HG02884 (cell line): ENCODE measurements at regions not wholly inside any gene's neighbourhood (a gene's known extent, or its start where the extent isn't known, plus 50 kb on each side); places are given as distances from the start of the nearest gene placed in this dataset.
"Not testable (repeated sequence)": the region's sequence is repeated elsewhere in the genome, so short reads cannot be mapped to it uniquely, and the experiment has no call there.

Source experiments
- ATAC-seq: cut with Tn5 transposase; IDR thresholded peaks from one replicate; pipeline ENCODE4 v1.9.1; 2021; ENCODE audit warnings: mild to moderate bottlenecking, moderate library complexity; ENCODE audit not compliant: unreplicated experiment

DNA sequence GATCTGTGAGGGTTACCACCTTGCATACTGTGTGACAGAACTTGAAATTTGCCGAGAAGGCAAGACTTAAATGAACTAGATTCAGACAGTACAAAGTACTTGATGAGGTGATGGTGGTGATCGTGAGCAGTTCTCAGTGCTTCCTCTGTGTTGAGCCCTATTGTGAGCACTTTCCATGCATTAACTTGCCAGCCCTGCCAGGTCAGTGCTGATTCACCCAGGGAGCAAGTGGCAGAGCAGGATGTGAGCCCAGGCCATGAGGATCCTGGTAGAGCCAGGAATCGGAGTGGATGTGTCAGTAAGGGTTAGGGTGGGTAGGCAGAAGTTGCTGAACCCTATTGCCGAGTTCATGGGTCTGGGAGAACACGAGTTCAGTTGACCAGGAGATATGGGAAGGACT lies 4545.7 kb upstream of the TPTE start:
- not testable (repeated sequence) for ATAC-seq

DNA sequence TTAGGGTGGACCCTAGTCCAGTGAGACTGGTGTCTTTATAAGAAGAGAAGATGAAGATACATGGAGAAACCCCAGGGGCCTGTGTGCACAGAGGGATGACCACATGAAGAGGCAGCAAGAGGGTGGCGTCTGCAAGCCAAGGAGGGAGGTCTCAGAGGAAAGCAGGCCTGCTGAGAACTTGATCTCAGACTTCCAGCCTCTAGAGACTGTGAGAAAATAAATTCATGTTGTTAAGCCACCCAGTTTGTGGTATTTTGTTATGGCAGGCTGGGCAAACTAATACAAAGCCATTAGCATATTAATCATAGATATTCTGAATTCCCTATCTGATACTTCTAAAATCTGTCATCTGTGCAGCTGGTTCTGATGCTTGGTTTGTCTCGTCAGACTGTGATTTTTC lies 4523.8 kb upstream of the TPTE start:
- ATAC-seq = not testable (repeated sequence)

DNA sequence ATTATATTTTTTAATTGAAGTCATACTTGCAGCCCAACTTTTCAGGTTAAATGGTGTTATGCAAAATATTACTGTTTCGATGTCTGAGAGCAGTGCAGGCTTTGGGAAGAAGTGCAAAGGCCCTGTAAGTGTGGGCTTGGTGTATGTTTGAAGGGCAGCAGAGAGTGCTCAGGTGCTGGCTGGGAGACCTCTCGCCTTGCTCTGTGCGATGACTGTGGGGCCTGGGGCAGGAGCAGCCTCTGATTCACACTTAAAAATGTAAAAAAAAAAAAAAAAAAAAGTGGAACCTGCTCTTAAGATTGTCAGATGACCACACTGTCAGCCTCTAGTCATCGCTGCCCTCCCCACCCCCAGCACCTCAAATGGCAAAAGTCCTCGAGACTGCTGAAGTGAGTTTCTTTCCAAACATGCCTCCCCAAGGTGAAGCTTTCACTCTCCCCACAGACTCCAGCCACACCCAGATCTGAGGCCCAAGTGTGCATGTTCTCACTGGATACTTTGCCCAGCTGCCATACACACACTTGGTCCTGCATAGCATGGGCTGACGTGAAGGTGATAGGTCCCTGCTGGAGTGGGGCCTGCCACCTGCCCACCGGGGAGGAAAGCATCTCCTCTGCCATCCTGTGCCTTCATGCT lies 4505.8 kb upstream of the TPTE start:
- not testable (repeated sequence) for ATAC-seq

DNA sequence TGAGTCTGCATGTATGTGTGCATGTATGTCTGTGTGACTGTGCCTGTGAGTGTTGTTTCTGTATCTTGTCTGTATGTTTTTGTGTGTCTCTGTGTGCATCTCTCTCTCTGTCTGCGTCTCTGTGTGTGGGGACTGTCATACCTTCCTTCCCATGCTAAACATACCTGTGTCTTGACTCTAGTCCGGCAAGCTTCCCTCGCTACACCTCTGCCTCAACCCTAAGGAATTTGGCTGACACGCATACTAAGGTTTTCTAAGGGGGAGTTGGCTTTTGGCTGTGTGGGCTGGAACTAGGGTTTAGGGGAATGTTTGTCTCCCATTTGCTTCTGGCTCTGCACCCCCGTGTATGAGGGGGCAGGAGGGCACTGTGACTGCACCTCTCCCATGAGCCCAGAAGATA lies 4500.9 kb upstream of the TPTE start:
- ATAC-seq = not testable (repeated sequence)

DNA sequence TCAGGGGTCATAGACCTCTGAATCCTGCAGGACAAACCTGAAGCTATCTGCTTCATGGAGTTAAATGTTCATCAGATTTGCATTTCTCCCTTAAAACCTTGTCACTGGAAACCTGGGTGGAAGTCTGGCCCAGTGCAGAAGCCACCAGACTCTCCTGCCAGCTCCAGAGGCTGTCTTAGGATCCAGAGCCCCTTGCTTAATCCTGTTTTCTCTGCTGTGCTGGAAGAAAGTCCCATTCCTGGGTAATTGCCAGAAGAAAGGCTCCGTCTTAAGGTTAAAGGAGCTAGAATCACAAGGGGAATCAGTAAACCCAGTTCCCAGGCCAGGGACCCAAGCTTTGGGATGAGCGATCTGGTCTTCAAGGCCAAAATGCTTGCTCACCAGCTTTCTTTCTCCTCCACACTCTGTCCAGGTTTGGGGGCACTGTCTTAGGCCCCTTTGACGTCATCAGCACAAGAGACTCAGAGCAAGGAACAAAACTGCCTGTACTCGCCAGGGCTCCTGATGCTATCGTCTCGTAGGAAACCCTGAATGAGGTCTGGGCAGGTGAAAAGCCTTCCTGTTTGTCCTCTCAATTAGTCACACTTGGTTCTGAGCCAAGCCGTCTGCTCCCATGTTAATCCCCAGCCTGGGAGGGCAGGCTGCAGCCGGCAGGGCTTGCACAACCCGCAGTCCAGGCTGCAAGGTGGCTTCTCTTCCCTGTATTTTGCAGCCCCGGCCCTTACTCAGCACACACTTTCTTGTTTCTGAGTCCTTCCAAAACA lies 4500.2 kb upstream of the TPTE start:
- not testable (repeated sequence) for ATAC-seq

DNA sequence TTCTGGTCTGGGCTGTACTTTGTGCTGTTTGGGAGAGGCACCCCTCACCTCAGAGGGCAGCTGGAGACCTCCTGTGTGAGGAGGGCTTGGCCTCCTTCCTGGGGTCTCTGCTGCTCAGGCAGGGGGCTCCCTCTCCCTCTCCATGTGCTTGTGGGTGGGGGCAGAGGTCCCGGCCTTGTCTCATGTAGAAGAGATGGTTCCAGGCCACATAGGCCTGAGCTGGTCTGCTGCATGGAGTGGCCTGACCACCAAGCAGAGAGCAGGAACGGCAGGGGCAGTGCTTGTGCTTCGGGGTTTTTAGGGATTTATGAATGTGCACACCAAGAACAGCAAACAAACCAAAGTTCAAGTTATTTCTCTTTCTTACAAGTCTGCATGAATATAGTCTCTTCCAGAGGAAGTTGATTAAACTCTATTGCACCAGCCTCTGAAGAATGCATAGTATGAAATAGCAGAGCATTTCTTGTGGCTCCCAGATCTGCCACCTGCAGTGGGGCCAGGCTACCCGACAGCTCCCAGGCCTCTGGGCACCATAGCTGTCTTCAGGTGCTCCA lies 4499.6 kb upstream of the TPTE start:
- ATAC-seq = not testable (repeated sequence)

DNA sequence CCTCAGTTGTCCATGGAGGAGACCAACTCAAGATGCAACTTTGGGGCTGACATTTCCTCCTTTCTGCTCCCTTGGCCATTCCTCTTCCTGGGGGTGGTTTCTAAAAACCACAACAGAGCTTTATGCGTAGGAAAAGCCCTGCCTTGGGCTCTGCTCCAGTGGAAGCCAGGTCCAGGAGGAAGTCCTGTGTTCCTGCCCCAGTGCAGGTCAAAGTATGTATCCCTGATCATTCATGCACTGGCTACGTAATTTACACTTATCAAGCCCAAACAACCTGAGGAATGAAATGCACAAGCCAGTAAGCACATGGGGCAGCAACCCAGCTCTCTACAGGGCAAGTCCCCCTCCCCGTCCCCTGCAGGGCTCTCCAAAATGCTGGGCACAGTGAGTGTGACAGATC lies 4498.1 kb upstream of the TPTE start:
- ATAC-seq = not testable (repeated sequence)

DNA sequence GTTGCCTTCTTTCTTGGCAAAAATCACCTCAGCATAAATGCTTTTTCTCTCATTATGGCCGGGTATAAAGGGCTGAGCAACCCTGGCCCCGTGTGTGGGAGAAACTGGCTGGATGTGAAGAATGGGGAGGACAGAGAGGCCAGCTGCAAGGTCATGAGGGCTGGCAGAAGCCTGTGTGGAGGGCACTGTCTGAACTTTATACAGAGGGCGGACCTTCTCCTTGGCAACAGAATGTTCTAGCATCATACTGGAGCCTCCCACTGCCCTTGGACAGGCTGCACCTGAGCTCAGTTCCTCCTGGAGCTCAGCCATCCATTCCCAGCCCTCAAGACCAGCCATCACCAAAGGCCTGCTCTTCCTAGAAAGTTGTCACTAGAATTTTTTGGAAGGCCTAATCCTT lies 4496.2 kb upstream of the TPTE start:
- ATAC-seq = not testable (repeated sequence)

DNA sequence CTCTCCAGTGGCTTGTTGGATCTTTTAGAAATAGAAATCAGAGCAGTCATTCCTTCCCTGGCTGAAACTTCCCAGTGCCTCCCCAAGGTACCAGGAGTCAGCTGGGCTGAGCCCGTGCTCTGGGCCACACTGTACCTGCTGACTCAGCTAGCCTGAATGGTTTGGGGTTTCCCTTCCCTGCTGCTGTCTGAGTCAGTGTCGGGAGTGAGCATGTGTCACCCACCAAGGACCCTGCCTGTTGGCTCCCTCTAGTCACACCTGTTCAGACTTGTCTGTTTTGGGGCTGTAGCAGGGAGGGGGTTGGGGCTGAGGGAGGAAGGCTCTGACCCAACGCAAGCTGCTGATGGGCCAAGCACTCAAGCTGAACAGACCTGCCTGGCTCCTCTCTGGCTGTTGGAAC lies 4493.9 kb upstream of the TPTE start:
- ATAC-seq = not testable (repeated sequence)

DNA sequence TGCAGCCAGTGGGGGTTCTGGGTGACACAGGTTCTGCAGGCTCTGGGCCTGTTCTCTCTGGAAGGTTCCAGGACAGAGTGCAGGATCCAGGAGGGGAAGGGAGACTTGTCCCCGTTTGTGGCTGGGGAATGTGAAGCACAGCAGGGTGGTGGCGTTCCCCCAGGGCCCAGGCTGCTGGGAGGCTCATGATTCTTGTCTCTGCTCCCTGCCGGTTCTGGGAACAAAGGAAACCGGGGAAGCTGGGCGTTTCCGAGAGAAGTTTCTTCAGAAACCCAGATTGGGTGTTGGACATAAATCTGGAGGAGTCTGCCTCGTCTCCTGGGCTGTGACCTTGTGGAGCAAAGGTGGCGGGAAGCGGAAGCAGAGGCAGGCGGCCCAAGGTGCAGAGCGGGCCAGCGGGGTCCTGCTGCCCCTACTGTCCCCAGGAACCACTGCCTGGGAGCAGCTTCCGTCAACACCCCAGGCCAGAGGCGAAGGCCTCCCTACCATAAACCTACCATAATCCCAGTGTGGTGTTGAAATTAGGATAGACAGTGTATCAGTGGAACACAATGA lies 4487.2 kb upstream of the TPTE start:
- ATAC-seq = not testable (repeated sequence)

DNA sequence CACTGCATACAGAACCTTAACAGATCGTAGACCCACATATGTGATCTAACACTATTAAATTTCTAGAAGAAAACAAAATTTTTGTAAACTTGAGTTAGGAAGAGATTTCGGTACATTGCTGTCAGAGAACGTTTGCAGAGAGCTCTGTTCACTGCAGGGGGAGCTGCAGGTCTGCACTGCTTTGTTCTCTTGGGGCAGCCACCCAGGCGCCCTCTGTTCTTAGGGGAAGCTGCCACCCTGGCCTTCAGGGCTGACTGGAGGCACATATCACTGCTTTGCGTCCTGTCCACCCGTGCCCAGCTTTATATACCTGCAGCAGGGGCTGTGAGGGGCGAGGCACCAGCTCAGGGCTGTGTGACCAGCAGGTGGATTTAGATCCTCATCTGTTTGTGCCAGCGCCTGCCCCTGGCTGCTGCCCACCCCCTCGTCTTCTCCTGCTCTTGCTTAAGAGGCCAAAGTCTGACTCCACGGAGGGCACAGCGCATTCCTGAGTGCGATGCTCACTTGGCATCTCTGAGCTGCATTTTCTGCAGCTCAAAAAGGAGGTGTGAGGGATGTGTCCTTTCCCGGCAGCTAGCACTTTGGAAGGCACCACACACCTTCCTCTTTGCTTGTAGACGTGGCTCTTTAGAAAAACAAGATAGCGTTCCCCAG lies 4486.4 kb upstream of the TPTE start:
- ATAC-seq = not testable (repeated sequence)

DNA sequence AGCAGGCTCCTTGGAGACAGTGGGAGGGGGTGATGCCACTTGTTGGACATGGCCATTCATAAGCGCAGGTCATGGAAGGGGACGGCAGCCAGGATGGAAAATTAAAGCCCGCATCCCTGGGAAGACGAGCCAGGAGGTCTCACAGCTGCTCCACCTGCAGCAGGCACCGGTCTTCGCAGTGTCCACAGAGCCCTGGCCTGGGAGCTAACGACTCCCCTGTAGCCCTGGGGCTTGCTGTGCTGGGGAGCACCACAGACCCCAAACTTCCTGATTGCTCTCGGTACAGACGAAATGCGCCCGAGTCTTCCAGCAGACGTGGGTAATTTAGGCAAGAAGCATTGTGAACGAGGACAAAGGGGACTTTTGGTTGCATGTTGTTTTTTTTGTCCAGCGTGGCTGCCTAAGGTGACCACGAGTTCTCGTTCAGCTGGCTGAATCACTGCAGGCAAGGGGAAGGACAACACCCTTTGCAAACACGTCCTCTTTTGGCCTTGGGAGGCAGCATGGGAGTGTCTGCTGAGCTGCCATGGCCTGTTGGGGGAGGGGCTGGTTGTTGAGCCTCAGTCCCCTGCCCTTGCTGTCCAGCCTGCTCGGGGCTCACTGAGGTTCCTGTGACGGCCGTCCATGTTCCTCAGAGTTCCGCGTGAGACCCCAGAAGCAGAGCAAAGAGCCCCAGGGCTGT lies 4485.8 kb upstream of the TPTE start:
- not testable (repeated sequence) for ATAC-seq

DNA sequence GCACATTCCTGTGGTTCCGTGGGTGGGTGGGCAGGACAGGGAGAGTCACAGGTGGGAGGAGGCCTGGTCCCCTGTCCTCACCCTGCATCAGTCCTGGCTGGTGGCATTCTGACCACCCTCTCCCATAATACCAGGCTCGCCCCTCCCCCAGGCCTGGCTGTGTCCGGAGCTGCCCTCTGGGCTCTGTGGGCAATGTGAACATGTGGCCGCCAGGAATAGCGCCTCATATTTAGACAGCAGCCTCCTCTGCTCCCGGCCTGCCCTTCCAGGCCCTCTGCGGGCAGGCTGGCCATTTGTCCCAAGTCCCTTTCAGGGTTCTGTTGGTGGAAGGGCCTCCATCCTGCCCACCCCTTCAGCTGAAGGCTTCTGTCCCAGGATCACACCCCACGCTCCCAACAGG lies 4482.2 kb upstream of the TPTE start:
- ATAC-seq = not testable (repeated sequence)

DNA sequence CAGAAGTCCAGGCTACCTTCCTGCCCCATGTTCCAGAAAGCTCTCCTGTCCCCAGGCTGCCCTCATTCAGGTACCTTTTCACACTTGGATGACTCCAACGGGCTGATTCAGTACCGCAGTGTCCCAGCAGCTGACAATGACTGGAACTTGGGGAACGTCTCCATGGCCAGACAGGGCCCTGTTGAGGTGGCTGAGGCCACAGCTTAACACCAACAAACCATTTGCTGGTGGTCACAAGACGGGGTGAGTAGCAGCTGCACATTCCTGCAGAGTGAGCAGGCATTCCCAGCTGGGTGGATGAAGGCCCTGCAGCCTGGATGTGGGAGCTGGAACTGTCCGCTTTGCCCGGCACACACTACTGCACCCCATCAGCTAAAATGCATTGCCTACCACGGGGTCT lies 4481.3 kb upstream of the TPTE start:
- ATAC-seq = not testable (repeated sequence)

DNA sequence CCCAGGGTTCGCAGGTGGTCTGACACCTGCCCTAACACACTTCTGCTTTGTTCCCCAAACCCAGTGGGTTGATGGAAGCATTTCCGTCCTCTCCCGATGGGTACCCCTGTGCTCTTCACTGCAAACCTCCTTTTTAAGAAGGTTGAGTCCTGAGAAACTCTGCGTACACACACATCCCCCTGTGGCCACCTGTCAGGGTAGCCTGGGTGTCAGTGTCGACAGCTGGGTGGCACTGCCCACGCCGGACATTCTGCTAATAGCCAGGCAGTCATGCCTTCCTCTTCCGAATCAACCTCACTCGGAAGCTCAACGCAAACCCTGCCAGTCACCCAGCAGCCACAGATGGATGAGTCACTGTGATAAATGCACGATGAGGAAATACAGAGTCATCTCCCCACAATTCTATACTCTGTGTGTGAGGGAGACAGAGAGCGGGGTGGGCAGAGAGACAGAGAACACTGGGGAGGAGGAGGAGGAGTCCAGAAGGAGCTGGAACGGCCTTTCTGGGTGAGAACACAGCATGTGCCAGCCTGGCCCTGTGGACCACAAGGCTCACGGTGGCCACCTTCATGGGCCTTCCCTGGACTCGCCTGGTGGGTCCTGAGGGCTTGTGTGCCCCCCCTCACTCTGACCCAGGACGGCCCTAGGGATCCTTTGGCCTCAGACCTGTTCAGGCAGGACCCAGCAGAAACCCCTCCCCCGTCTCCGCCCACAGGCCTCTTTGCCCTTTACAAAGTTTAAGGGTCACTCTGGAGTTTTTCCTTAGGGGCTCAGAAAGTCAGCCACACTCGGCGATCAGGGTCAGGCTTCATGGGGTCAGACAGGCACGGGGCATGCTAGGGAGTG lies 4477.7 kb upstream of the TPTE start:
- ATAC-seq = not testable (repeated sequence)

DNA sequence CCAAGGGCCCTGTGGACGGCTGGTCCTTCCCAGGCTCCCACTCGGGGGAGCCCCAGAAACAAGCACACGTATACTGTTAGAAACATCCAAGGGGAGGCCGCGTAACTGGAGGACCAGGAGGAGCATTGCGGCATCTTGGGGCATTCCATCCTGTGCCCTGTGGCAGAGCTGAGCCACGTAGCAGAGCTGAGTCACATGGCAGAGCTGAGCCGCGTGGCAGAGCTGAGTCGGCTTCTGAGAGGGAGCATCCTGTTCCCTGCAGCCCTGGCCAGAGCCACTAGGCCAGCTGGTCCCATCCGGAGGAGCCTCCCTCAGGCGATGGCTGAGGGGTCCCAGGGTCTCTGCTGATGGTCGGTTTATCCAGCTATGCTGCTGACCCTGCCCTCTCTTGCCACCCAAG lies 4476.7 kb upstream of the TPTE start:
- not testable (repeated sequence) for ATAC-seq

DNA sequence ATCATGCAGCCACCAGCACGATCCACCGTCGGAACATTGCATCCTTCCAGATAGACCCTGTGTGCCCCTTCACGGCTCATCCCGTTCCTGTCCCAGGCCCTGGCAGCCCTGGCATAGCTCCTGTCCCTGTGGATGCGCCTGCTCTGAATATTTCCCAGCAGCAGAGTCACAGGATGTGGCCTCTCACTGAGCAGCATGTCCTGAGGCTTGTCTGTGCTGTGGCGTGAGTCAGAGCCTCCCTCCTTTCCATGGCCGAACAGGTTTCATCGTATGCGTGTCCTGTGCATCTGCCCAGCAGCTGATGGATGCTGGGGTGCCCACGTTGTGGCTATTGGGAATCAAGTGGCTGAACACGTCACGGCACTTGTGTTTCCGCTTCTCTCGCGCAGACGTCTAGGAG lies 4471.5 kb upstream of the TPTE start:
- ATAC-seq = not testable (repeated sequence)

DNA sequence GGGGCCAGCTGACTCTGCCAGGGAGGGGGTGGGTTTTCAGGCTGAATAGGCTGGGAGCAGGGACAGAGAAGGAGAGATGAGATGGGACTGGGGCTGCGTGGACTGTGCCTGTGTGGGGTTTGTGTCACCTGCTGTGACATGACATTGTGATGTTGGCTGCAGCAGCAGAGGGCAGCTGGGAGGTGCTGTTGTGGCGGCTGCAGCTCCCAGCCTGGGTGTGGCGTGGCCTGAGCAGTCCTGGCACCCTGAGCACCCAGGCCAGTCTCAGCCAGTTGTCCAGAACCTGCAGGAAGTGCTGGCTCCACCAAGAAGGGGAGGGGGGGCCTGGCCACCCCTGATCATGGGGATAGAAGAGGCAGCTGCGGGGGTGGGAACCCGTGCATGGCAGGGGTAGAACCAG lies 4469.3 kb upstream of the TPTE start:
- ATAC-seq = not testable (repeated sequence)

DNA sequence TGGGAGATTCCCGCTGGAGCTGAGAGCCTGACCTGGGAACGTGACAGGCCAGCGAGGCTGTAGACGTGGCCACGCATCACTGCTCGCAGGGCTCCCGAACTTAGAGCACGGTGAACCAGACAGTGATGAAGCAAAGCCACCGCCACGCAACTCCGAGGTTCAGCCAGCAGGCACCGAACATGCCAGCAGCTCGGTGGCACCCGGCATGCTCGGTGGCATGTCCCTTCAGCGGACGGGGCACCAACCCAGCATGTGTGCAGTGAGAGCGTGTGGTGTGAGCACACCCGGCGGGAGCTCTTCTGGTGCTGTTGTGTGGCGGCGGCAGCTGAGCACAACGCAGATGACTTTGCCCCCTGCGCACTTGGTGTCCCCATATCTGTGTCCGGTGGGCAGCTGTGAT lies 4468.2 kb upstream of the TPTE start:
- not testable (repeated sequence) for ATAC-seq

DNA sequence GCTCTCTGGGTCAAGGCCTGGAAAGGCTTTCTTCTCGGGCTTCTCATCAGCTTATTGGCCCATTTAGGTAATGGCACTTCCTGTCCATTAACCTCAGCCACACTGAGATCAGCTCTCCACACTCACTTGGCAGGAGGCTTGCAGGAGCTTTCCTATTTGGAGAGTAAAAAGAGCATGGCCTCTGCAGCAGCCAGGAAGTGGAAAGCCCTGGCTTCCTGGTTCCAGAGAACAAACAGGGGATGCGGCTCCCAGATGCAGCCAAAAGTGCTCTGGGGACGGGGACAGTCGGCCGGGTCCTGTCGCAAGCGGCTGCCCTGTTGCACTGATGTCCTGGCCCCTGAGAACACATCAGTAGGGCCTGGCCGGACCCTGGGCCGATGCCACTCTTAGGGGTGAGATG lies 4462.4 kb upstream of the TPTE start:
- ATAC-seq = not testable (repeated sequence)
